Keratinocyte (primary cell): ENCODE measurements at regions not wholly inside any gene's neighbourhood (a gene's known extent, or its start where the extent isn't known, plus 50 kb on each side); places are given as distances from the start of the nearest gene placed in this dataset.
A peak's percentile ranks its signal among the peaks of the same experiment; 100 is the strongest.

Source experiments
- DNase-seq: peaks from one replicate; pipeline ENCODE4 v3.0.0-alpha.2; 2011; ENCODE audit warnings: low read depth, missing footprints, low spot score
- FAIRE-seq: peaks from 2 replicates; lab custom pipeline; 2011; peaks lifted over from hg19 to GRCh38; lab: Jason Lieb, UNC
- H2AFZ ChIP-seq: 2 replicates; pipeline ENCODE4 v1.6.0; 2012; ENCODE audit warnings: low read length, control low read depth, inconsistent platforms; ENCODE audit not compliant: control insufficient read depth
- H3K27ac ChIP-seq: 2 replicates; pipeline ENCODE4 v1.5.1; 2011; ENCODE audit warnings: low read length; ENCODE audit not compliant: control insufficient read depth, insufficient read depth
- H3K27me3 ChIP-seq: 3 replicates; pipeline ENCODE4 v1.6.0; 2011; ENCODE audit warnings: low read length; ENCODE audit not compliant: control insufficient read depth, insufficient read depth; ENCODE audit errors: extremely low read depth
- H3K36me3 ChIP-seq, 2 experiments: 2 replicates in 1 of 2; 3 replicates in 1 of 2; pipeline ENCODE4 v1.5.1; 2011; ENCODE audit warnings: low read length in 2 of 2, mild to moderate bottlenecking in 1 of 2; ENCODE audit not compliant: control insufficient read depth in 2 of 2, insufficient read depth in 2 of 2; ENCODE audit errors: extremely low read depth in 1 of 2
- H3K4me1 ChIP-seq: 3 replicates; pipeline ENCODE4 v1.5.1; 2011; ENCODE audit warnings: low read length; ENCODE audit not compliant: control insufficient read depth, insufficient read depth; ENCODE audit errors: extremely low read depth
- H3K4me2 ChIP-seq: 3 replicates; pipeline ENCODE4 v1.6.0; 2011; ENCODE audit warnings: low read depth, low read length; ENCODE audit not compliant: control insufficient read depth, insufficient read depth; ENCODE audit errors: extremely low read depth
- H3K4me3 ChIP-seq, 3 experiments: fragments of 200-600 bp in 1 of 3; sonication (generic) in 1 of 3; 2 replicates in 2 of 3; 3 replicates in 1 of 3; pipeline ENCODE4 v1.5.1; 2011 to 2016; ENCODE audit warnings: low read length in 3 of 3, mild to moderate bottlenecking in 3 of 3, control low read depth in 2 of 3, inconsistent platforms in 1 of 3, low read depth in 1 of 3, mixed read lengths in 1 of 3, mixed run types in 1 of 3, moderate library complexity in 1 of 3; ENCODE audit not compliant: control insufficient read depth in 2 of 3, insufficient read depth in 2 of 3; ENCODE audit errors: extremely low read depth in 1 of 3
- H3K79me2 ChIP-seq: 2 replicates; pipeline ENCODE4 v1.6.0; 2012; ENCODE audit warnings: low read length; ENCODE audit not compliant: control insufficient read depth, insufficient read depth
- H3K9ac ChIP-seq: 3 replicates; pipeline ENCODE4 v1.6.0; 2011; ENCODE audit warnings: low read length; ENCODE audit not compliant: control insufficient read depth, insufficient read depth; ENCODE audit errors: extremely low read depth
- H3K9me1 ChIP-seq: 3 replicates; pipeline ENCODE4 v1.6.0; 2011; ENCODE audit warnings: low read length; ENCODE audit not compliant: control insufficient read depth, insufficient read depth; ENCODE audit errors: extremely low read depth
- H3K9me3 ChIP-seq: 2 replicates; pipeline ENCODE4 v1.5.1; 2012; ENCODE audit warnings: low read depth, low read length; ENCODE audit not compliant: control insufficient read depth
- H4K20me1 ChIP-seq: 3 replicates; pipeline ENCODE4 v1.6.0; 2011; ENCODE audit warnings: low read length; ENCODE audit not compliant: control insufficient read depth, insufficient read depth; ENCODE audit errors: extremely low read depth
- CTCF ChIP-seq, 3 experiments: IDR thresholded peaks in 1 of 3; conservative IDR thresholded peaks in 1 of 3; optimal IDR thresholded peaks in 1 of 3; 2 replicates in 2 of 3; 3 replicates in 1 of 3; pipeline versions ENCODE3 to v1.5.1; 2011; ENCODE audit warnings: low read length in 3 of 3, mild to moderate bottlenecking in 3 of 3, moderate library complexity in 2 of 3, control low read depth in 1 of 3, inconsistent platforms in 1 of 3; ENCODE audit not compliant: insufficient read depth in 2 of 3; ENCODE audit errors: extremely low read depth in 1 of 3
- EZH2 ChIP-seq: IDR thresholded peaks from one replicate; pipeline ENCODE4 v1.6.1; 2012; ENCODE audit warnings: inconsistent platforms, mild to moderate bottlenecking, low read length, moderate library complexity
- dilution Hi-C: fragments of 300-500 bp; cut with MboI; formaldehyde crosslinking; loops from one replicate; pipeline ENCODE4 v1.7.0; 2020; ENCODE audit warnings: low sequenced_read_pairs; ENCODE audit not compliant: extremely low pct_ligation_motif_present

- H3K4me2 ChIP-seq: peak overlapping the region; percentile 54
- H2AFZ ChIP-seq: peak overlapping the region; percentile 20
- DNase-seq (peak; percentile 5), FAIRE-seq (no peak)
- no peaks in the 10 kb centered on the region for H3K4me1 ChIP-seq
- H3K9me3 ChIP-seq: no peaks in the 10 kb centered on the region
- no peaks in the 10 kb centered on the region for H3K79me2 ChIP-seq
- H3K27ac ChIP-seq: no peak overlapping the region
- H3K27me3 ChIP-seq: no peaks in the 10 kb centered on the region
- H3K36me3 ChIP-seq: no peaks in the 10 kb centered on the region
- H4K20me1 ChIP-seq: no peaks in the 10 kb centered on the region
- TF ChIP-seq EZH2 (no peak), CTCF (optimal IDR thresholded peaks at IDR 0.05 in 1 of 3, IDR thresholded peaks at IDR 0.05 in 1 of 3, conservative IDR thresholded peaks at IDR 0.05 in 1 of 3; ENCODE audit: extremely low read depth in 1 of 3, insufficient read depth in 2 of 3, low read length in 3 of 3) (no peak)
- H3K9me1 ChIP-seq: no peaks in the 10 kb centered on the region
- no peak overlapping the region for H3K9ac ChIP-seq
- dilution Hi-C loops: no loop called here
- H3K4me3 ChIP-seq: no peak overlapping the region
These were observed 80.5 kb upstream of the ABCA12 start for GRCh38 chr2:215218587-215219577.

GRCh38 chr2:215216806-215217205 lies 78.4 kb upstream of the ABCA12 start:
- DNase-seq: no peak
- Histone ChIP-seq H3K9ac (no peak overlapping the region), H3K27me3 (no peaks in the 10 kb centered on the region), H2AFZ (no peak overlapping the region), H3K79me2 (no peaks in the 10 kb centered on the region), H3K4me3 (no peak overlapping the region), H4K20me1 (no peaks in the 10 kb centered on the region), H3K4me2 (no peak overlapping the region), H3K27ac (no peak overlapping the region), H3K9me3 (no peaks in the 10 kb centered on the region), H3K9me1 (no peaks in the 10 kb centered on the region), H3K36me3 (no peaks in the 10 kb centered on the region), H3K4me1 (no peaks in the 10 kb centered on the region)
- TF ChIP-seq CTCF (optimal IDR thresholded peaks at IDR 0.05 in 1 of 3, IDR thresholded peaks at IDR 0.05 in 1 of 3, conservative IDR thresholded peaks at IDR 0.05 in 1 of 3; ENCODE audit: extremely low read depth in 1 of 3, insufficient read depth in 2 of 3, low read length in 3 of 3) (no peak), EZH2 (no peak)
- dilution Hi-C loops: no loop called here
- FAIRE-seq: no peak
